Activated CD4-positive, alpha-beta T cell treated with anti-CD3 and anti-CD28 coated beads for 36 hours (primary cell): ENCODE measurements at regions not wholly inside any gene's neighbourhood (a gene's known extent, or its start where the extent isn't known, plus 50 kb on each side); places are given as distances from the start of the nearest gene placed in this dataset.
"Not testable (repeated sequence)": the region's sequence is repeated elsewhere in the genome, so short reads cannot be mapped to it uniquely, and the experiment has no call there.

ENCODE experiments used
- ATAC-seq: fragments of 200-7000 bp; cut with Tn5 transposase; one replicate; pipeline ENCODE4 v1.10.0; 2021; ENCODE audit warnings: mild to moderate bottlenecking, moderate library complexity
- CTCF ChIA-PET: fragments of 350-600 bp; sonication (Branson Sonifier 250); formaldehyde crosslinking; loops from one replicate; lab custom pipeline; 2021; ENCODE audit warnings: antibody characterized with exemption; lab: Charles Lee
- POLR2A ChIA-PET: fragments of 350-600 bp; sonication (Branson Sonifier 250); formaldehyde crosslinking; loops from one replicate; lab custom pipeline; 2021; ENCODE audit warnings: antibody characterized with exemption, inconsistent platforms; lab: Charles Lee
- DNase-seq: peaks from one replicate; pipeline ENCODE4 v3.0.0-alpha.2; 2020
- H3K27ac Mint-ChIP-seq: one replicate; pipeline ENCODE4 v1.8.0; 2021; ENCODE audit warnings: mixed read lengths
- H3K27me3 Mint-ChIP-seq: one replicate; pipeline ENCODE4 v1.8.0; 2021; ENCODE audit warnings: mixed read lengths
- H3K36me3 Mint-ChIP-seq: one replicate; pipeline ENCODE4 v1.8.0; 2021; ENCODE audit warnings: low read depth, mixed read lengths
- H3K4me1 Mint-ChIP-seq: one replicate; pipeline ENCODE4 v1.8.0; 2021; ENCODE audit warnings: mixed read lengths
- H3K4me3 Mint-ChIP-seq: one replicate; pipeline ENCODE4 v1.8.0; 2021; ENCODE audit warnings: mild to moderate bottlenecking, moderate library complexity, mixed read lengths
- H3K9me3 Mint-ChIP-seq: one replicate; pipeline ENCODE4 v1.8.0; 2021; ENCODE audit warnings: low read depth, mixed read lengths
- intact Hi-C, 2 experiments: fragments of 100-400 bp; cut with DNase I in 1 of 2; cut with micrococcal nuclease in 1 of 2; formaldehyde crosslinking; loops; one replicate each; pipeline versions ENCODE4 v1.14.2 to v1.15.1; 2022 to 2024; cut with DNase I, micrococcal nuclease

- H3K4me3 Mint-ChIP-seq, CTCF ChIA-PET, ATAC-seq, H3K27me3 Mint-ChIP-seq, POLR2A ChIA-PET, H3K9me3 Mint-ChIP-seq, H3K27ac Mint-ChIP-seq, H3K36me3 Mint-ChIP-seq, intact Hi-C loops, H3K4me1 Mint-ChIP-seq, DNase-seq: not testable (repeated sequence)
These were observed 135.0 kb downstream of the NPIPA8 start for GRCh38 chr16:18201511-18201910.

- ATAC-seq, H3K27ac Mint-ChIP-seq, H3K27me3 Mint-ChIP-seq, H3K4me3 Mint-ChIP-seq, H3K9me3 Mint-ChIP-seq, CTCF ChIA-PET, H3K36me3 Mint-ChIP-seq, intact Hi-C loops, POLR2A ChIA-PET, DNase-seq, H3K4me1 Mint-ChIP-seq: not testable (repeated sequence)
These were observed 144.1 kb downstream of the NPIPA8 start for GRCh38 chr16:18192389-18192788.

- CTCF ChIA-PET, H3K27ac Mint-ChIP-seq, H3K27me3 Mint-ChIP-seq, H3K9me3 Mint-ChIP-seq, DNase-seq, intact Hi-C loops, H3K36me3 Mint-ChIP-seq, ATAC-seq, H3K4me3 Mint-ChIP-seq, H3K4me1 Mint-ChIP-seq, POLR2A ChIA-PET: not testable (repeated sequence)
These were observed 146.4 kb downstream of the NPIPA8 start for GRCh38 chr16:18190179-18190578.

- H3K9me3 Mint-ChIP-seq, DNase-seq, H3K4me1 Mint-ChIP-seq, ATAC-seq, intact Hi-C loops, H3K36me3 Mint-ChIP-seq, POLR2A ChIA-PET, H3K27me3 Mint-ChIP-seq, H3K4me3 Mint-ChIP-seq, CTCF ChIA-PET, H3K27ac Mint-ChIP-seq: not testable (repeated sequence)
These were observed 151.8 kb downstream of the NPIPA8 start for GRCh38 chr16:18184755-18185154.

- H3K36me3 Mint-ChIP-seq, H3K27ac Mint-ChIP-seq, H3K27me3 Mint-ChIP-seq, DNase-seq, POLR2A ChIA-PET, intact Hi-C loops, H3K4me3 Mint-ChIP-seq, H3K4me1 Mint-ChIP-seq, H3K9me3 Mint-ChIP-seq, CTCF ChIA-PET: not testable (repeated sequence)
- ATAC-seq, result peak; percentile 58
These were observed 155.5 kb downstream of the NPIPA8 start for GRCh38 chr16:18181028-18181427.

- intact Hi-C loops, CTCF ChIA-PET, H3K9me3 Mint-ChIP-seq, POLR2A ChIA-PET, ATAC-seq, H3K27ac Mint-ChIP-seq, H3K36me3 Mint-ChIP-seq, DNase-seq, H3K27me3 Mint-ChIP-seq, H3K4me3 Mint-ChIP-seq, H3K4me1 Mint-ChIP-seq: not testable (repeated sequence)
These were observed 162.5 kb downstream of the NPIPA8 start for GRCh38 chr16:18173945-18174497.

- intact Hi-C loops, H3K4me1 Mint-ChIP-seq, H3K4me3 Mint-ChIP-seq, CTCF ChIA-PET, DNase-seq, POLR2A ChIA-PET, H3K9me3 Mint-ChIP-seq, H3K36me3 Mint-ChIP-seq, H3K27ac Mint-ChIP-seq, H3K27me3 Mint-ChIP-seq, ATAC-seq: not testable (repeated sequence)
These were observed 174.2 kb downstream of the NPIPA8 start for GRCh38 chr16:18162293-18162692.

GRCh38 chr16:18161224-18161623 is 175.3 kb downstream of the NPIPA8 start:
- ATAC-seq, H3K36me3 Mint-ChIP-seq, H3K4me1 Mint-ChIP-seq, H3K4me3 Mint-ChIP-seq, POLR2A ChIA-PET, CTCF ChIA-PET, H3K27me3 Mint-ChIP-seq, H3K9me3 Mint-ChIP-seq, H3K27ac Mint-ChIP-seq, DNase-seq, intact Hi-C loops: not testable (repeated sequence)

- H3K4me3 Mint-ChIP-seq, H3K36me3 Mint-ChIP-seq, CTCF ChIA-PET, DNase-seq, intact Hi-C loops, H3K27ac Mint-ChIP-seq, H3K9me3 Mint-ChIP-seq, POLR2A ChIA-PET, H3K4me1 Mint-ChIP-seq, H3K27me3 Mint-ChIP-seq: not testable (repeated sequence)
- peak; percentile 49 for ATAC-seq
These were observed 177.4 kb downstream of the NPIPA8 start for GRCh38 chr16:18159185-18159584.

GRCh38 chr16:18157854-18158253 is 178.7 kb downstream of the NPIPA8 start:
- POLR2A ChIA-PET, CTCF ChIA-PET, H3K27ac Mint-ChIP-seq, H3K27me3 Mint-ChIP-seq, ATAC-seq, H3K9me3 Mint-ChIP-seq, H3K4me3 Mint-ChIP-seq, DNase-seq, intact Hi-C loops, H3K36me3 Mint-ChIP-seq, H3K4me1 Mint-ChIP-seq: not testable (repeated sequence)

- intact Hi-C loops, POLR2A ChIA-PET, H3K9me3 Mint-ChIP-seq, CTCF ChIA-PET, H3K27ac Mint-ChIP-seq, DNase-seq, H3K4me3 Mint-ChIP-seq, ATAC-seq, H3K27me3 Mint-ChIP-seq, H3K4me1 Mint-ChIP-seq, H3K36me3 Mint-ChIP-seq: not testable (repeated sequence)
These were observed 183.7 kb downstream of the NPIPA8 start for GRCh38 chr16:18152832-18153231.

GRCh38 chr16:18148132-18148531 is 188.4 kb downstream of the NPIPA8 start:
- ATAC-seq, DNase-seq: not testable (repeated sequence)

More at GRCh38 chr16:18148132-18148531, 188.4 kb downstream of the NPIPA8 start:
- H3K4me1 Mint-ChIP-seq, H3K36me3 Mint-ChIP-seq, H3K9me3 Mint-ChIP-seq, POLR2A ChIA-PET, H3K4me3 Mint-ChIP-seq, H3K27me3 Mint-ChIP-seq, CTCF ChIA-PET, intact Hi-C loops, H3K27ac Mint-ChIP-seq: not testable (repeated sequence)
